ENCODE measurements at regions not wholly inside any gene's neighbourhood (a gene's known extent, or its start where the extent isn't known, plus 50 kb on each side); places are given as distances from the start of the nearest gene placed in this dataset.

DNA sequence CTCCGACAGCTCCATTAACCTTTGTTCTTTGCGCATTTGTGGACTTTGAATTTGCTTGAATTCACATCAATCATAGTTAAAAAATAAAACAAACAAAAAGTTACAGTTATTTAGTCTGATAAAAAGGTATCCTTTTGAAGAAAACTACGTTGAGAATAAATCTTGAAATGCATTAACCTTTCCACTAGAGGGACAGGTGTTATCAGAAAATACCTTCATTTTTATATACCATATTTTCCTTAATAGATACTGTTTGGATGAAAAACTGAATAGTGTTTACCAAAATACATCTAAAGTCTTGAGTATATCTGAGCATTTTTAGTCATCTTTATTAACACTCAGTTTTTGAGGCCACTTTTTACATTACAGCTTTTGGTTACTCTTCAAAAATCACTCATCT is 371.9 kb downstream of the ZWINT start:
- no peaks in the 10 kb centered on the region for H3K36me3 ChIP-seq (ENCODE audit: control insufficient read depth in 2 of 3, insufficient read depth in 3 of 3, low read length in 3 of 3)
- no peak for FAIRE-seq
- H3K4me3 ChIP-seq (ENCODE audit: low read length in 3 of 3) = no peak overlapping the region
- no peaks in the 10 kb centered on the region for H3K9me3 ChIP-seq (ENCODE audit: control insufficient read depth in 2 of 3, insufficient read depth in 1 of 3, low read length in 3 of 3)
- H3K27me3 ChIP-seq (ENCODE audit: control insufficient read depth, insufficient read depth, low read length) = no peaks in the 10 kb centered on the region
- no peaks in the 10 kb centered on the region for H3K4me1 ChIP-seq (ENCODE audit: control insufficient read depth in 2 of 3, insufficient read depth in 2 of 3, low read depth in 1 of 3, low read length in 3 of 3)
- TF ChIP-seq, protein P1, sequence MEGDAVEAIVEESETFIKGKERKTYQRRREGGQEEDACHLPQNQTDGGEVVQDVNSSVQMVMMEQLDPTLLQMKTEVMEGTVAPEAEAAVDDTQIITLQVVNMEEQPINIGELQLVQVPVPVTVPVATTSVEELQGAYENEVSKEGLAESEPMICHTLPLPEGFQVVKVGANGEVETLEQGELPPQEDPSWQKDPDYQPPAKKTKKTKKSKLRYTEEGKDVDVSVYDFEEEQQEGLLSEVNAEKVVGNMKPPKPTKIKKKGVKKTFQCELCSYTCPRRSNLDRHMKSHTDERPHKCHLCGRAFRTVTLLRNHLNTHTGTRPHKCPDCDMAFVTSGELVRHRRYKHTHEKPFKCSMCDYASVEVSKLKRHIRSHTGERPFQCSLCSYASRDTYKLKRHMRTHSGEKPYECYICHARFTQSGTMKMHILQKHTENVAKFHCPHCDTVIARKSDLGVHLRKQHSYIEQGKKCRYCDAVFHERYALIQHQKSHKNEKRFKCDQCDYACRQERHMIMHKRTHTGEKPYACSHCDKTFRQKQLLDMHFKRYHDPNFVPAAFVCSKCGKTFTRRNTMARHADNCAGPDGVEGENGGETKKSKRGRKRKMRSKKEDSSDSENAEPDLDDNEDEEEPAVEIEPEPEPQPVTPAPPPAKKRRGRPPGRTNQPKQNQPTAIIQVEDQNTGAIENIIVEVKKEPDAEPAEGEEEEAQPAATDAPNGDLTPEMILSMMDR (IDR thresholded peaks at IDR 0.05; ENCODE audit: borderline replicate concordance, extremely low read depth, insufficient read depth) = no peak
- intact Hi-C loops (cut with DNase I) = no loop called here
- DNase-seq = no peak
- H3K27ac ChIP-seq (ENCODE audit: low read depth in 2 of 2, low read length in 2 of 2) = no peak overlapping the region
- H3K9ac ChIP-seq (ENCODE audit: low read length in 3 of 3) = no peak overlapping the region

DNA sequence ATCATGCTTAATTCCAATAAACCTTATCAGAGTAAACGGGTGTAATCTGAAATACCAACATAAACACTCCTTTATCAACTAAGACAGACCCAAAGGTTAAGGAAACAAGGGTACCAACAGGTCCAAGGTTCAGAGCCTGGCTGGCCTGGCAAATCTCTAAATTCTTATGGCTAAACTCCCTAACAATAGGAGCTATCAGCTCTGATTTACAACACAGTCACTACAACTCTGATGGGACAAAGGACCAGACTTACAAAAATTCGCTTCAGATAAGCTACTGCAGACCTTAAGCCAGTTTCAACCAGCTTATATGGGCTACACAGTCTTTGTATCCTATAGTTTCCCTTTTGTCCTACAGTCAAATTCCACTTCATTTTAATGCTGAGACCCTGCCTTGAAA is 381.9 kb downstream of the ZWINT start:
- no peak for FAIRE-seq
- no peaks in the 10 kb centered on the region for H3K27me3 ChIP-seq (ENCODE audit: control insufficient read depth, insufficient read depth, low read length)

DNA sequence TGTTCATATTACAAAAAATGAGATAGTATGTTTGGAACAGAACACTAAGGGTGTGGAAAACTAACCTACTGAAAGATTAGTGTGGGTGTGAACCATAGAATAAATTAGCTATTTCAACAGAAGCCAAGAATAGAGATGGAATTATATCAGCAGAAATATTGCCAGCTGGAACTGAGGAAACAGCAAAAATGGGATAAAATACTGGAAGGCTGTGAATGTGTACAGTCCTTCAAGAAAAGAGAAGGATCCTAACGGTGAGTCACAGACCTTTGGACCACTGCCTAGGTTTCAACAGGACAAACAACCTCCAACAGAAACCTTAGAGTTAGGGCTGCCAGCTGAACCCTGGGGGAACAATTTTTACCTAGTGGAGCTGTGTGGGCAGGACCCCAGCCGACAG is 395.0 kb downstream of the ZWINT start:
- no peaks in the 10 kb centered on the region for H3K4me1 ChIP-seq (ENCODE audit: control insufficient read depth in 2 of 3, insufficient read depth in 2 of 3, low read depth in 1 of 3, low read length in 3 of 3)
- H3K9ac ChIP-seq (ENCODE audit: low read length in 3 of 3) = no peak overlapping the region
- TF ChIP-seq, protein P1 (IDR thresholded peaks at IDR 0.05; ENCODE audit: borderline replicate concordance, extremely low read depth, insufficient read depth) = no peak
- FAIRE-seq (no peak), DNase-seq (no peak)
- no peaks in the 10 kb centered on the region for H3K27me3 ChIP-seq (ENCODE audit: control insufficient read depth, insufficient read depth, low read length)
- intact Hi-C loops (cut with DNase I) = no loop called here
- no peak overlapping the region for H3K27ac ChIP-seq (ENCODE audit: low read depth in 2 of 2, low read length in 2 of 2)
- H3K36me3 ChIP-seq (ENCODE audit: control insufficient read depth in 2 of 3, insufficient read depth in 3 of 3, low read length in 3 of 3) = no peaks in the 10 kb centered on the region
- H3K9me3 ChIP-seq (ENCODE audit: control insufficient read depth in 2 of 3, insufficient read depth in 1 of 3, low read length in 3 of 3) = no peaks in the 10 kb centered on the region
- H3K4me3 ChIP-seq (ENCODE audit: low read length in 3 of 3) = no peak overlapping the region

More for the DNA sequence above, 381.9 kb downstream of the ZWINT start:
- Histone ChIP-seq H3K27ac (ENCODE audit: low read depth in 2 of 2, low read length in 2 of 2) (no peak overlapping the region), H3K4me3 (ENCODE audit: low read length in 3 of 3) (no peak overlapping the region), H3K9me3 (ENCODE audit: control insufficient read depth in 2 of 3, insufficient read depth in 1 of 3, low read length in 3 of 3) (no peaks in the 10 kb centered on the region), H3K9ac (ENCODE audit: low read length in 3 of 3) (no peak overlapping the region), H3K4me1 (ENCODE audit: control insufficient read depth in 2 of 3, insufficient read depth in 2 of 3, low read depth in 1 of 3, low read length in 3 of 3) (no peaks in the 10 kb centered on the region), H3K36me3 (ENCODE audit: control insufficient read depth in 2 of 3, insufficient read depth in 3 of 3, low read length in 3 of 3) (no peaks in the 10 kb centered on the region)
- DNase-seq = no peak
- TF ChIP-seq, protein P1 (IDR thresholded peaks at IDR 0.05; ENCODE audit: borderline replicate concordance, extremely low read depth, insufficient read depth) = no peak
- intact Hi-C loops (cut with DNase I) = no loop called here

DNA sequence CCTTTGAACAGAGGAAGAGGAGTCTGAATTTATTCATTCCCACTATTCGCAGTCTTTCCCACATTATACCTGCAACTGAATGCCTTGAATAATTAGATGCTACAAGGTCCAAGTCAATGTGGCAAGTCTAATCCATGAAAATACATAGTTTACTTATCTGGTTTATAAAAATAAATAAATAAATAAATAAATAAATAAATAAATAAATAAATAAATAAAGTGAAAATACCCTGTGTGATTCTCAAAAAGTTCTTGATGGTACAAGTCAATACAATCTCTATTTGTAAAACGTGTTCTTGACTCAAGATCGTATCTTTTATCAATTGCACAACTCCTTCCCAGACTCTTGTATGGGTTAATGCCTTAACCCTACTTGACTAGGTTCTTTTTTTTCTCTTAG is 417.7 kb downstream of the ZWINT start:
- H3K9ac ChIP-seq (ENCODE audit: low read length in 3 of 3) = no peak overlapping the region
- DNase-seq = no peak
- H3K27me3 ChIP-seq (ENCODE audit: control insufficient read depth, insufficient read depth, low read length) = no peaks in the 10 kb centered on the region
- FAIRE-seq = no peak
- H3K9me3 ChIP-seq (ENCODE audit: control insufficient read depth in 2 of 3, insufficient read depth in 1 of 3, low read length in 3 of 3) = no peaks in the 10 kb centered on the region
- TF ChIP-seq, protein P1 (IDR thresholded peaks at IDR 0.05; ENCODE audit: borderline replicate concordance, extremely low read depth, insufficient read depth) = no peak
- no peaks in the 10 kb centered on the region for H3K4me1 ChIP-seq (ENCODE audit: control insufficient read depth in 2 of 3, insufficient read depth in 2 of 3, low read depth in 1 of 3, low read length in 3 of 3)
- H3K4me3 ChIP-seq (ENCODE audit: low read length in 3 of 3) = no peak overlapping the region
- H3K27ac ChIP-seq (ENCODE audit: low read depth in 2 of 2, low read length in 2 of 2) = no peak overlapping the region
- no peaks in the 10 kb centered on the region for H3K36me3 ChIP-seq (ENCODE audit: control insufficient read depth in 2 of 3, insufficient read depth in 3 of 3, low read length in 3 of 3)
- intact Hi-C loops (cut with DNase I) = no loop called here

All from kidney (tissue), 13 donors.